T-helper 1 cell treated with Interleukin-12 subunit alpha and Interleukin-12 subunit beta and Interleukin-4 antibody, amounts not matched to agents 30 ng/mL and 1 ng/mL, for 36 hours (primary cell): ENCODE measurements at regions not wholly inside any gene's neighbourhood (a gene's known extent, or its start where the extent isn't known, plus 50 kb on each side); places are given as distances from the start of the nearest gene placed in this dataset.

ENCODE experiments used
- intact Hi-C: fragments of 100-400 bp; cut with micrococcal nuclease; formaldehyde crosslinking; loops from one replicate; pipeline ENCODE4 v1.15.1; 2024

DNA sequence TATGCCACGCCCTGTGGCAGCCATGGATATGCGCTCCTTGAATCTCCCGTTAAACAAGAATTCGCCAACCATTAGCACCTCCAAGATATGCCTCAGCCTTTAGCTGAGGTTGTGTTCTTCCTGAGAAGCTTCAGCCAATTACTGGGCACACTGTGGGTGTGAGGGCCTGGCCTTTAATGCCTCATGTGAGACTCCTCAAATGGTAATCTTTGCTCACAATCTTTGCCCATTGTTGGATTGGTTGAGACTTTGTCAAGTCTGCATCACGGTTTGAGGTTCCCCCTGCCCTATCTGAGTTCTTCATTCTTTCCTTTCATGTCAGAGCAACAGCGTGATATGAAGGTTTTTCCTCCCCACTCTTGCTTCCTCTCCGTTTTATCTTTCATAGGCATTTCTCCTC lies 108.1 kb upstream of the CCDC54 start:
- intact Hi-C loops: no loop called here

DNA sequence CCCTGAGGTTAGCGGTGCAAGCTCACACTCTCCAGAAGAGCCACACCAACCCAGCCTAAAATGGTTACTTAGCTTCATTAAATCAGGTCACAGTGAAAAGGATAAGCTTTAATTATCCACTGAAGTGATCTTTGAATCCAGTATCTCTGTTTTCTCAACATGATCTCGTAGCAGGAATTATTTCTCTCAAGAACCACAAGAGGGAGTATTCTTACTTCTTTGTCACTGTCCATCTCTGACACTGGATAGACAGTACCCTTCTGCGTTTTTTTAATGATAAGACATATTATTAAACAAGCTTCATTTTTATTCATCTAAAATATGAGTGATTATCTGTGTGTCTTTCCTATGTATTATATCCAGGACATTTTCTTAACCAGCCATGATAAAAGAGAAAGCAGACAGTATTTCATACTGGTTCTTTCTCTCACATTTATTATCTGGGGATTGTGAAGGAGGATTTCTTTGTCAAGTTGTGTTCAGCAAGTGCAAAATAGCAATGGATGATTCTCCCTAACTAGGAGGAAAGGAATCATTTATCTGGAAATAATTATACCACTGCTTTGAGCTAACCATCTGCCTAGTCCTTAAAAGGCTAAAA lies 105.4 kb upstream of the CCDC54 start:
- intact Hi-C loops: loop anchor here (1.0 to 5.0 kb wide), 5 partner anchors 36 to 271 kb away; partner anchors contain the start of gene BBX

- intact Hi-C loops: loop anchor here (1.0 to 5.0 kb wide), 3 partner anchors 149 to 271 kb away; partner anchors contain the start of gene BBX
These were observed 104.8 kb upstream of the CCDC54 start for GRCh38 chr3:107272471-107272870.

- intact Hi-C loops: loop anchor here (1.0 to 5.0 kb wide), 3 partner anchors 148 to 270 kb away; partner anchors contain the start of gene BBX
These were observed 104.4 kb upstream of the CCDC54 start for GRCh38 chr3:107272885-107273284.

- intact Hi-C loops: loop anchor here (5.0 kb wide), 1 partner anchor 249 kb away; the partner anchor contains the start of gene BBX
These were observed 103.5 kb upstream of the CCDC54 start for GRCh38 chr3:107273771-107274170.

DNA sequence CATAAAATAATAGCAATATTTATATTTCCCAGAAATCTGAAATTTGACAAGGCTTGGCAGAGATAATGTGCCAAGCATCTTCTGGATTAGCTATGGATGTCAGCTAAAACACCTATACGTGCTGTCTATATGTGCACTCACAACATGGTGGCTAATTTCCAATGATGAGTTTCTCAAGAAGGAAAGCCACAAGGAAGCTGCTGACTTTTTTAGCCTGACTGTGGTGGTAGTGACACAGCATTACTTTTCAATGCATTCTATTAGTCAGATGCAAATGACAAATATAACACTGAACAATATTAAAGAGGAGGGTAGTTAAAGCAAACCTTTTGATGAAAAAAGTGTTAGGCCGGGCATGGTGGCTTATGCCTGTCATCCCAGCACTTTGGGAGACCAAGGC lies 101.7 kb upstream of the CCDC54 start:
- intact Hi-C loops: no loop called here

DNA sequence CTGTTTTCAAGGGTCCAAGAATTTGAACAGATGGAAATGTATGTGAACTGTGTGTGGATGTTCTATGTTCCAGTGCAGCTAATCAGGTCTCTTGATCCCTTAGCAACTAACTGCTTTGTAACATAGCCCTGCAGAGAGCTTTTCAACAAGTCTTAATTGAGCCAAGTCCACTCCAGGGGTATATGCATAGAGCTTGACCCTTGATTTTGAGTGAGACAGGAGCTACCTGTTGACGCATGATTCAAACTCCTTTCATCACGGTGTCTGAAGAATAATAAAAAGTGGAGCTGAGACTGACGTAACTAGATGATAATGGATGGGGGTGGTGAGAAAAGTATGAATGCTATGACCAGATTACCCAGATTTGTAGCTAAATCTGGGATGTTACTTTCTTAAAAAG lies 93.3 kb upstream of the CCDC54 start:
- intact Hi-C loops: no loop called here

DNA sequence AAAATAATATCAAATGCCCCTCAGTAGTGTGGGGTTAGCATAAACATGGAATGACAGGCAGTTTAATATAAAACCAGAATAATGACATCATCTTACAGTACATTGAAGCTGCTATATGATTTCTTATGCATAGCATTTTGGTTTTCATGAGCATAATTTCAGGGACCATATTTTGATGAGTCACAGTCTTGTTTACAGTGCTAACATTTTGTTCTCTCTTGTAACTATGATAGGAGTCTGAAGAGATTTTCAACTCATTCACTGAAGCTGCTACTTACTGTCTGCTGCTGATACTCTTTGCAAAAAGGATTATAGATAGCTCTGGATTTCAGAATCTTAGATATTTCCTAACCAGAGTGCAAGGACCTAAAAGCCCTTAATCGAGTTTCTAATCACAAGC lies 92.6 kb upstream of the CCDC54 start:
- intact Hi-C loops: no loop called here

DNA sequence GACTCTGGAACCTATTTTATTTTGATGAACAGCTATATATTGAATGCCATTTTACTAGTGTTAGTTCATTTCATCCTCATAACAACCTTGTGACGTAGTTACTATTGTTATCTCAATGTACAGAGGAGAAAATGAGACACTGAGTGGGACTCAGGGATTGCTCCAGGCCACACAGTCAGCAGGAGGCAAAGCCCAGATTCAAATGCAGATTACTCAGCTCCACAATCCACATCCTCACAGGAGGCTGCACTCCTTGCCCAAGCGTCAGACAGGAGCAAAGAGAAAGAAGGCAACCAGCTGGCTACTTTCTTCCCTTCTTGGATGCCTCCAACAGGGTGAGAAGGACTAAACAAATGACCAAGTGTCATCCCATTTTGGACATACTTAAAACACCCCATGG lies 92.0 kb upstream of the CCDC54 start:
- intact Hi-C loops: no loop called here

DNA sequence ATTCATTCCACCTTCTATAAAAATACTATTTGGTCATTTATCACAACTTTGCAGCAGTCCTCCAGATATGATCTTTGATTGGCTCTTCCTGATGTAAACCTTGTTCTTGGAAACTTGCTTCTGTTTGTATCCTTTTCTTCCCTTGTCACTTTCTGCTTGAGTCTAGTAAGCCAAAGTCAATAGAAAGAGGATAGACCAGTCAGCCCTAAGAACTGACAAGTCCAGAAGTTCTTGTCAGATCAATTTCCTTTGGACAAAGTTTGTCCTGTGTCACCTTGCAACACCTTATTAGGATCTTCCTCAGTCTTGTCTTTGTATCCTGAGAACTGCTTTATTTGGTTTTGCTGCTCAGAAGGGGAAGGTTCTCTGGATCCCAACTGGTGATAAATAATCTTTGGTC lies 87.9 kb upstream of the CCDC54 start:
- intact Hi-C loops: no loop called here

- intact Hi-C loops: no loop called here
These were observed 83.1 kb upstream of the CCDC54 start for GRCh38 chr3:107294117-107294516.

DNA sequence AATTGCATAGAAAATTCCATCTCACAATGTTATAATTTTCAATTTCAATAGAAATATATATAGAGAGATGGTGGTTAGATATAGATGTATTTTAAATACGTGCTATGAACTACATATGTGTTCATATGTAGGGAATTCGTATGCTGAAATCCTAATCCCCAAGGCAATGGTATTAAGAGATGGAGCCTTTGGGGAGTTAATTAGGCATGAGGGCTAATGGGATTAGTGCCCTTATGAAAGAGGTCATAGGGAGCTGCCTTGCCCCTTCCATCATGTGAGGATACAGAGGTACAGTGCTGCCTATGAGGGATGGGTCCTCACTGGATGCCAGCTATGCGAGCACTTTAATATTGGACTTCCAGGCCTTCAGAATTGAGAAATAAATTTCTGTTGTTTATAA lies 79.6 kb upstream of the CCDC54 start:
- intact Hi-C loops: no loop called here

GRCh38 chr3:107307205-107307604 lies 70.0 kb upstream of the CCDC54 start:
- intact Hi-C loops: no loop called here

GRCh38 chr3:107308716-107309115 lies 68.5 kb upstream of the CCDC54 start:
- intact Hi-C loops: no loop called here

DNA sequence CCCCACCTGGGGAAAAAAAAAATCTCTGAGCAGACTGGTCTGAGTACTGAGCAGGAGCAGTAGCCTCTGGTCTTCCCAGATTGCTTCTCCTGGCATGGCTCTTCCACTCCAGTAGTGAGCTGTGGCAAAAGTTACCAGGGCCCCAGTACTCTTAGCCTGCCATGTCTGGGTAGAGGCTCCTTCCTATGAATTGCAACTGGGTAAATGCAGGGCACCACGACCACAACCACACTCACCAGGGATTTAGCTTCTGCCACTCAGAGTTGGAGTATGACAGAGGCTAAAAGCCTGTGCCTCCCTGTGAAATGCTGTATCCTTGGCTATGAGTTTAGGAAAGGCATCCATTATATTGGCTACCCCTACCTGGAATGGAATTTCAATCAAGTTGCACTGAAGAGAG lies 67.9 kb upstream of the CCDC54 start:
- intact Hi-C loops: no loop called here

DNA sequence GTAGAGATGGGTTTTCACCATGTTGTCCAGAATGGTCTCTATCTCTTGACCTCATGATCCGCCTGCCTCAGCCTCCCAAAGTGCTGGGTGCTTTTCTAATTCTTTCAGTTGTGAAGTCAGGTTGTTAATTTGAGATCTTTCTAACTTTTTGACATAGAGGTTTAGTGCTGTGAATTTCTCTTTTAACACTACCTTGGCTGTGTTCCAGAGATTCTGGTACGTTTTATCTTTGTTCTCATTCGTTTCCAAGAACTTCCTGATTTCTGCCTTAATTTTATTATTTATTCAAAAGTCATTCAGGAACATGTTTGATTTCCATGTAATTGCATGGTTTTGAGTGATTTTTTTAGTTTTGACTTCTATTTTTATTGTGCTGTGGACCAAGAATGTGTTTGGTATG lies 63.5 kb upstream of the CCDC54 start:
- intact Hi-C loops: no loop called here

DNA sequence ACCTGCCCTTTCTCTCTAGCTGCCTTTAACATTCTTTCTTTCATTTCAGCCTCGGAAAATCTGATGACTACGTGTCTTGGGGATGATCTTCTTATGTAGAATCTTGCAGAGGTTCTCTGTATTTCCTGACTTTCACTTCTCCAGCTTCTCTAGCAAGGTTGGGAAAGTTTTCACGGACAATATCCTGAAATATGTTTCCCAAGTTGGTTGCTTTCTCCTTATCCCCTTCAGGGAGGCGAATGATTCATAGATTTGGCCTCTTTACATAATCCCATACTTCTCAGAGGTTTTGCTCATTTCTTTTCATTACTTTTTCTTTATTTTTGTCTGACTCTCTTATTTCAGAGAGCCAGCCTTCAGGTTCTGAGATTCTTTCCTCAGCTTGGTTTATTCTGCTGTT lies 62.1 kb upstream of the CCDC54 start:
- intact Hi-C loops: no loop called here

DNA sequence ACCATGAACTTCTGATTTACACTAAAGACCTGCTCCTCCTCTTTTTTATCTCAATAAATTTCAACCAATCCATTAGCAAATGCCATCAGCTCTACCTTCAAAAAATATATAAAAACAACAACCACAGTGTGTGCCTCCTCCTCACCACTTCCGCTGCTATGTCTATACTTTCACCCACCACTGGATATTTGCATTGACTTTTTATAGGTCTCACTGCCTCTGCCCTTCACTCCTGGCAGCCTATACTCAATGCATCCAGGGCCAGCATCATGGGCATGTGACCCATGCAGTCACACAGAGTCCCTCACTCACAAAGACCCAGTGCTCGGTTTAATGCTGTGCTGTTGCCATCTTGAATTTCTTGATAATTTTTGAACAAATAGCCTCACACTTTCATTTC lies 53.5 kb upstream of the CCDC54 start:
- intact Hi-C loops: no loop called here

DNA sequence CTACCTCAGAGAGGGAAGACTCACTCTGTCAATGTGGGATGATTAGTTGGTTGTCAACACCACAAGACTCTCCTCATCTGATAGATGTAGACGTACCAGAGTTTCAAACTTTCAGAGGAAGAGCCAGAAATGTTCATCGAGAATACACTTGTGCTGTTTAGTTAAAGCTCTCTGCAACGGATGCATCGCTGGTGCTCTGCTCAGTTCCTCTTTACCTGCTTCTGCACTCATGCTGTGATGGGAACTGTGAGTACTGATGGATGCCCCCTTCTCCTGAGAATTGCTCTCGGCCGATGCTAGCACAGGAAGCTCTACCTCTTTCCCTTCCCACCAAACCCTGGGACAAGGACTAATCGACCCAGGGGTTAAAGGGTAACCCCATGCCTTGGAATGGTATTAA lies 51.8 kb upstream of the CCDC54 start:
- intact Hi-C loops: no loop called here
